CD4-positive, alpha-beta T cell treated with Interleukin-17A for 4 hours (primary cell): ENCODE measurements at regions not wholly inside any gene's neighbourhood (a gene's known extent, or its start where the extent isn't known, plus 50 kb on each side); places are given as distances from the start of the nearest gene placed in this dataset.
"Not testable (repeated sequence)": the region's sequence is repeated elsewhere in the genome, so short reads cannot be mapped to it uniquely, and the experiment has no call there.

Experiments used
- DNase-seq: peaks from one replicate; pipeline ENCODE4 v3.0.0-alpha.2; 2020; ENCODE audit warnings: mixed read lengths

GRCh38 chr4:160370046-160370445 lies 1267.2 kb downstream of the RAPGEF2 start:
- no peak for DNase-seq

DNA sequence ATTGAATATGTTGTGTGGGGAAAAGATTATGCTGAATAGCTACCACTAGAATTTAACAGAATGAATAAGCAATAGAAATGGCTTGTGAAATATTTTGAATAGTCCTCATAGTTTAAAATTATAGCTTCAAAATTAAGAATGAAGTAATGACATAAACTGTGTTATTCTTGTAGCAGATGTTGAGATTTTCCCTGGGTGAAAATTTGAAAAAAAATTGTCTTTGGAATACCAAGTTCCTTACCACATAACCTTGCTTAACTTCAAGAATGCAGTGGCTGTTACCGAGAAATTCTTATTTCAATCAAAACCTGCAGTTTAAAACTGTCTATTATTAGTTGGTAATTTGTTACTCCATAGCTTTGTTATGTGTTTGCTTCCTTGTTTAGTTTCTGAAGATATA lies 1268.6 kb downstream of the RAPGEF2 start:
- no peak for DNase-seq

DNA sequence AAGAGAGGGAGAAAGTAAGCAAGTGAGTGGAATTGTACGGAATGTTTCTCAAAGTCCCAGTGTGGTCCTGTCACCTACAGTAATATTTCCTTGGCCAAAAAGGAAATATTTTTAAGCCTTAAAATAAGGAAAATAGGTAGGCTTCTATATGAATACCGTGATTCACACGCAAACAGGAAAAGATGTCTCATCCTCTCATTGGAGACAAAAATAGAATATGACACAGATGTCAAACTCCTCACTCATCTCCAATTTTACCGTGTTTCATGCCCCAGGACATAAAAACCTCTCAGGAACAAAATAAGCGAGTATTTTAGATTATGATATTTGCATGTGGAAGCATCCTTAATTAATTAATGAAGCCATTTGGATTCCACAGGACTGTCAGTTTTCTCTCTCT lies 1269.5 kb downstream of the RAPGEF2 start:
- no peak for DNase-seq

- no peak for DNase-seq
Observed at GRCh38 chr4:160373911-160374310, 1271.0 kb downstream of the RAPGEF2 start.

- no peak for DNase-seq
Observed at GRCh38 chr4:160375772-160376452, 1273.0 kb downstream of the RAPGEF2 start.

DNA sequence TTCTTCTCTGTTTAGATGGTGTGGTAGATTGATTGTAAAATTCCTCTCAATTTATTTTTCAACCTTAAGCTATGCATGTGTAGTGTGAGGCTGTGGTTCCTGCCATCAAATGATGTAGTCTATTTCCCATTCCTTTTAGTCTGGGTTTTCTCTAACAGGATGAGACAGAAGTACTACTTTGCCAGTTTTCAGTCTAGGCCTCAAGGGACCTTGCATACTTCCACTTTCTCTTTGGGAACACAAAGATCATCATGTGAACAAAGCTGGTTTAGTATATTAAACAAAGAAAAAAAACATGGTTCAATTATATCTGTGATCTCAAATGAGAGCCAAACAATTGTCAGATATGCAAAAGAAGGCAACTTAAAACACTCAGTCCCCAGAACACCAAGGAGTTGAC lies 1284.0 kb downstream of the RAPGEF2 start:
- no peak for DNase-seq

GRCh38 chr4:160399826-160400225 lies 1296.9 kb downstream of the RAPGEF2 start:
- DNase-seq: no peak

DNA sequence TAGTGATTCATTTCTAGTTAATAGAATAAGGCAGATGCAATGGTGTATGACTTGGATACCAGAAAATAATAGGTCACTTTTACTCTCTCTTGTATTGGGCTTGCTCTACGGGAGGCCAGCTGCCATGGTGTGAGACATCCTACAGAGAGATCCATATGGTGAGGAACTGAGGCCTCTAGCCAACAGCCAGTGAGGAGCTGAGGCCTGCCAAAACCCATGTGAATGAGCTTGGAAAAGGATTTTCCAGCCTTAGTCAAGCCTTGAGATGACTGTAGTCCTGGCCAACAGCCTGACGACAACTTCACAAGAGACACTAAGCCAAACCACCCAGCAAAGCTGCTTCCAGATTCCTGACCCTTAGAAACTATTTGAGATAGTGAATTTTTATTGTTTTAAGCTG lies 1300.2 kb downstream of the RAPGEF2 start:
- no peak for DNase-seq

DNA sequence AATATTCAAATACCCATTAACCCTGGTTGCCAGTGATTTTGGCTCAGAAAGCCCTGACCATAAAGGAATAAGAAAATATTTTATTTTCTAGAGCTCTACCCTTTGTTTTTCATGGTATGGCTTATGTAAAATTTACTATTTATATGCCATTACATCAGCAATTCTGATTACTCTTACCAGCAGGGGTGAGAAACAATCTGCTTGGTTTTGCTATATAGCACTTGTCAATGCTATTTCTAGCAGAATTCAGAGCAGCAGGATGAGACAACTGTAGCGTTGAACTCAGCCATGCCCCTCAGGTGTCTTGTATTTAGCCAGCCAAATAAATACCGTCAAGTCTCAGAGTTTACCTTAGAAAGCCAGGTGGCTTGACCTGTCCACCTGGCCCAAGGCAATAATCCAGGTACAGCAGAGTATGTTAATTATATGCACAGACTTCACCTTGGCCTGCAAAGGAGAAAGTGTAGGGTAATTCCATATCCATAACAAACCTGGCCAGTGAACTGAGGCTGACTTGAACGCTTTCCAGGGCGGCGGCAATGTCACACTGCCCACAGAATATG lies 1303.5 kb downstream of the RAPGEF2 start:
- no peak for DNase-seq

DNA sequence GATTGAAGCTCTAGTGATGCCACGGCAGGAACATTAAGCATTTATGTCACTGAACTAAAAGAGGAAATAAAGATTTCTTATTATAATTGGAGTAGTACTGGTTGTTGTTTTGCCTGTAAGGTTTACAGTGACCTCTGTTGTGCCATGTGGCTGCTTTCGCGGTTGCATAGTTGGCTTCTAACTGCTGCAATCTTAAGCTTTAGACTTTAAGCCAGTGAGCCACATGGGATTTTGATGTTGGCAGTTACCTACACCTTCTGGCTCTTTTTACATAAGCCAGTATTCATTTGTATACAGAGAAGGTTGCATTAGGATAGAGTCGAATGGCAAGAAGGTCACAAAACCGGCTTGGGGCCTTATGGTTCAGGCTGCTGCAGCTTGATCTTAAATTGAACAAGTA lies 1311.6 kb downstream of the RAPGEF2 start:
- no peak for DNase-seq

- no peak for DNase-seq
Observed at GRCh38 chr4:160423879-160424451, 1321.1 kb downstream of the RAPGEF2 start.

GRCh38 chr4:160426233-160426632 lies 1323.4 kb downstream of the RAPGEF2 start:
- DNase-seq: no peak

- no peak for DNase-seq
Observed at GRCh38 chr4:160450876-160451275, 1348.0 kb downstream of the RAPGEF2 start.

- DNase-seq: not testable (repeated sequence)
Observed at GRCh38 chr4:160481696-160482690, 1379.1 kb downstream of the RAPGEF2 start.

DNA sequence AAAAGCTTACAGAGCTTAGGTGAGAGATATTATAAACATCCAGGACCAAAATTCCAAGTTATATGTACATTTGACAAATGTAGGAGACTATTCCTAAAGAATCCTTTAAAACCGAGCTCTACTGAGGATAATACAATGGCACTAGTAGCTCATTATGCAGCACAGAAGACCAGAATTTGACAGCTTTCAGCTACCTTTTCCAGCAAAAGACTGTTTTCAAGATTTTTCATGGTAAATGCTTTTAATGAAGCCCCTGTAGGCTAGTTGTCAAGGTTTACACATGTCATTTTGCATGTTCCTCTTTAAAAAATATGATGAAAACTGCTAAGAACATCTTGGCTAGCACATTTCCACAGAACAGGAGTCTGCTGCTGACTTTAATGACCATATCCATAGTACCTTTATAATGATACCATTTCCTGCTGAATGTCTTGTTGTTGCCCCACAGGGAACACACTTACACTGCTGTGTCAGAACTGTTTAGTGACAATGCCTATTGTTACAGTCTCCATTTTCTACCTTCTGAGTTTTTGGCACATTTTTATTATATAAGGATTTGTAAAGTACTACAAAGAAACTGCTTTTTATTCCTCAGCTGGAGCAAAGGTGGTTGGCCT lies 1382.3 kb downstream of the RAPGEF2 start:
- no peak for DNase-seq

GRCh38 chr4:160492181-160492580 lies 1389.3 kb downstream of the RAPGEF2 start:
- DNase-seq: no peak

DNA sequence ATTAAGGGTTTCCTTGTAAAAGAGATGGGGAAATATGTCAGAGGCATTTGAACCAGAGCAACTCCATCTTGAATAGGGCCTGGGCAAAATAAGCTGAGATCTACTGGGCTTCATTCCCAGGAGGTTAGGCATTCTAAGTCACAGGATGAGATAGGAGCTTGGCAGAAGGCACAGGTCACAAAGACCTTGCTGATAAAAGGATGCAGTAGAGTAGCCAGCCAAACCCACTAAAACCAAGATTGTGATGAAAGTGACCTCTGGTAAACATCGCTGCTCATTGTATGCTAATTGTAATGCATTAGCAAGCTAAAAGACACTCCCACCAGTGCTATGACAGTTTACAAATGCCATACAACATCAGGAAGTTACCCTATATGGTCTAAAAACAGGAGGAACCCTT lies 1390.3 kb downstream of the RAPGEF2 start:
- DNase-seq: no peak

GRCh38 chr4:160495356-160495755 lies 1392.5 kb downstream of the RAPGEF2 start:
- no peak for DNase-seq

DNA sequence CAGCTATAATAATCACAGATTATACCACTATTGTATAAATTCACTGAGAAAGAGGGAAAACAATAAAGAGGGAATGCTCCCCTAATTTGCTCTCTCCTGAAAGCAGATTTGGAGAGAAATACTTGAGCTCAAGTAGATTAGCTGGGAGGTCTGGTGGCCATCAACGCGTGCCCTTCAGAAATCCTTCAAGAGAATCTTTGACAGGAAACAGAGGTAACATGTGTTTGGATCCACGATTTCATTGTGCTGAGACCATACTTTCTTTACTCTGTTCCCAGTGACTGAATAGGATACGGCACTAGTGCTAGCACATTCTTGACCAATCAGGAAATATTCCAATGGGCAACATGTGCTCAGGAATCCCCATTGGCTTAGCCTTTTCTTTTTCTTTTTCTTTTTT lies 1395.3 kb downstream of the RAPGEF2 start:
- DNase-seq: no peak

DNA sequence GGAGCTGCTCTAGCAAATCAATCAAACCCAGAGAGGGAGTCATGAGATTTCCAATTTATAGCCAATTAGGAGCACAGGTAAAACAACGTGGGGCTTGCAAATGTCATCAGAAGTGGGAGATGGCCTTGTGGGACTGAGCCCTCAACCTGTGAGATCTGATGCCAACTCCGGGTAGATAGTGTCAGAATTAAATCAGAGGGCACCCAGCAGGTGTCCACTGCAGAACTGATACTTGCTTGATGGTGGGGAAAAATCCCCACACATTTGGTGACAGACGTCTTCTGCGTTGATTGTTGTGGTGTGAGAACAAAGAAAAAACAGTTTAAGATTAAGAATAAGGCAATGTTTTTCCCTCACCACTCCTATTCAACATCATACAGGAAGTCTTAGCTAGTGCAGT lies 1402.8 kb downstream of the RAPGEF2 start:
- no peak for DNase-seq

GRCh38 chr4:160510928-160511327 lies 1408.0 kb downstream of the RAPGEF2 start:
- DNase-seq: no peak

GRCh38 chr4:160514126-160514525 lies 1411.2 kb downstream of the RAPGEF2 start:
- no peak for DNase-seq

GRCh38 chr4:160523231-160523630 lies 1420.4 kb downstream of the RAPGEF2 start:
- DNase-seq: no peak
